HCT116 (cell line): ENCODE measurements at regions not wholly inside any gene's neighbourhood (a gene's known extent, or its start where the extent isn't known, plus 50 kb on each side); places are given as distances from the start of the nearest gene placed in this dataset.

Source experiments
- CTCF ChIP-seq, 3 experiments: fragments of 200-600 bp in 1 of 3; sonication (generic) in 1 of 3; IDR thresholded peaks in 2 of 3; conservative IDR thresholded peaks in 1 of 3; 2 replicates each; pipeline ENCODE4 v1.5.1; 2012 to 2017; ENCODE audit warnings: low read depth in 2 of 3, low read length in 2 of 3, antibody characterized with exemption in 1 of 3, borderline replicate concordance in 1 of 3, control low read depth in 1 of 3, mild to moderate bottlenecking in 1 of 3, mixed read lengths in 1 of 3, mixed run types in 1 of 3, moderate library complexity in 1 of 3; ENCODE audit not compliant: insufficient read depth in 1 of 3
- ELF1 ChIP-seq: IDR thresholded peaks from 2 replicates; pipeline ENCODE4 v1.6.1; 2012; ENCODE audit warnings: low read depth, borderline replicate concordance
- EZH2 ChIP-seq: fragments of 200-600 bp; sonication (generic); IDR thresholded peaks from 2 replicates; pipeline ENCODE4 v1.6.1; 2017; ENCODE audit warnings: antibody characterized with exemption, mixed run types
- EZH2phosphoT487 ChIP-seq: fragments of 200-600 bp; IDR thresholded peaks from 2 replicates; pipeline ENCODE4 v1.6.1; 2018; ENCODE audit warnings: antibody characterized with exemption, borderline replicate concordance
- MAX ChIP-seq: IDR thresholded peaks from 2 replicates; pipeline ENCODE4 v1.6.1; 2012
- POLR2A ChIP-seq: IDR thresholded peaks from 2 replicates; pipeline ENCODE4 v1.7.0; 2011; ENCODE audit warnings: borderline replicate concordance; ENCODE audit not compliant: insufficient read depth, insufficient read length; ENCODE audit errors: extremely low read depth
- POLR2AphosphoS5 ChIP-seq: IDR thresholded peaks from 2 replicates; pipeline ENCODE4 v1.6.1; 2011; ENCODE audit warnings: mild to moderate bottlenecking, low read depth, low read length, moderate library complexity
- TCF7L2 ChIP-seq: IDR thresholded peaks from 2 replicates; pipeline ENCODE4 v1.7.0; 2011; ENCODE audit warnings: borderline replicate concordance, inconsistent platforms; ENCODE audit not compliant: insufficient read depth, insufficient read length; ENCODE audit errors: extremely low read depth
- YY1 ChIP-seq: IDR thresholded peaks from 2 replicates; pipeline ENCODE4 v1.6.1; 2011; ENCODE audit warnings: low read length, low read depth, moderate library complexity, mild to moderate bottlenecking; ENCODE audit not compliant: insufficient replicate concordance; ENCODE audit errors: extremely low read depth
- ZBTB33 ChIP-seq: IDR thresholded peaks from 2 replicates; pipeline ENCODE4 v1.6.1; 2011; ENCODE audit warnings: mild to moderate bottlenecking, low read length, moderate library complexity; ENCODE audit not compliant: insufficient replicate concordance; ENCODE audit errors: extremely low read depth
- ZNF274 ChIP-seq: fragments of 200-500 bp; sonication (Bioruptor generic); IDR thresholded peaks from 2 replicates; pipeline ENCODE4 v1.6.1; 2014; ENCODE audit warnings: mild to moderate bottlenecking, low read depth, low read length, inconsistent platforms

- no peak for TF ChIP-seq POLR2A
- TF ChIP-seq POLR2AphosphoS5 = no peak
- no peak for TF ChIP-seq MAX
- TF ChIP-seq CTCF (IDR thresholded peaks at IDR 0.05 in 2 of 3, conservative IDR thresholded peaks at IDR 0.05 in 1 of 3; ENCODE audit: borderline replicate concordance in 1 of 3, insufficient read depth in 1 of 3, low read depth in 2 of 3, low read length in 2 of 3) = no peak
- TF ChIP-seq EZH2 = no peak
- TF ChIP-seq EZH2phosphoT487 = no peak
- no peak for TF ChIP-seq ZNF274
- no peak for TF ChIP-seq TCF7L2
- no peak for TF ChIP-seq YY1
- no peak for TF ChIP-seq ELF1
- no peak for TF ChIP-seq ZBTB33
Observed at GRCh38 chr6:100057941-100058340, 63.9 kb upstream of the MCHR2 start.
